ENCODE measurements at regions not wholly inside any gene's neighbourhood (a gene's known extent, or its start where the extent isn't known, plus 50 kb on each side); places are given as distances from the start of the nearest gene placed in this dataset.

GRCh38 chr11:115884800-115885534, 380.8 kb upstream of the CADM1 start:
- TF ChIP-seq, protein P1, sequence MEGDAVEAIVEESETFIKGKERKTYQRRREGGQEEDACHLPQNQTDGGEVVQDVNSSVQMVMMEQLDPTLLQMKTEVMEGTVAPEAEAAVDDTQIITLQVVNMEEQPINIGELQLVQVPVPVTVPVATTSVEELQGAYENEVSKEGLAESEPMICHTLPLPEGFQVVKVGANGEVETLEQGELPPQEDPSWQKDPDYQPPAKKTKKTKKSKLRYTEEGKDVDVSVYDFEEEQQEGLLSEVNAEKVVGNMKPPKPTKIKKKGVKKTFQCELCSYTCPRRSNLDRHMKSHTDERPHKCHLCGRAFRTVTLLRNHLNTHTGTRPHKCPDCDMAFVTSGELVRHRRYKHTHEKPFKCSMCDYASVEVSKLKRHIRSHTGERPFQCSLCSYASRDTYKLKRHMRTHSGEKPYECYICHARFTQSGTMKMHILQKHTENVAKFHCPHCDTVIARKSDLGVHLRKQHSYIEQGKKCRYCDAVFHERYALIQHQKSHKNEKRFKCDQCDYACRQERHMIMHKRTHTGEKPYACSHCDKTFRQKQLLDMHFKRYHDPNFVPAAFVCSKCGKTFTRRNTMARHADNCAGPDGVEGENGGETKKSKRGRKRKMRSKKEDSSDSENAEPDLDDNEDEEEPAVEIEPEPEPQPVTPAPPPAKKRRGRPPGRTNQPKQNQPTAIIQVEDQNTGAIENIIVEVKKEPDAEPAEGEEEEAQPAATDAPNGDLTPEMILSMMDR (IDR thresholded peaks at IDR 0.05): no peak
- DNase-seq: no peak

GRCh38 chr11:115874843-115875242, 370.6 kb upstream of the CADM1 start:
- intact Hi-C loops (cut with DNase I; ENCODE audit: low total_unique reads): no loop called here
- no peak for DNase-seq
- TF ChIP-seq, protein P1 (IDR thresholded peaks at IDR 0.05): no peak
- Histone ChIP-seq H3K36me3 (no peaks in the 10 kb centered on the region), H3K27ac (no peak overlapping the region), H3K4me1 (no peaks in the 10 kb centered on the region), H3K9me3 (peaks cover 0 to 3% (median 0%) of the 10 kb centered on the region in 3 donors), H3K4me3 (no peak overlapping the region), H3K27me3 (no peaks in the 10 kb centered on the region)

More at GRCh38 chr11:115884800-115885534, 380.8 kb upstream of the CADM1 start:
- no peaks in the 10 kb centered on the region for H3K4me1 ChIP-seq
- peaks cover 0 to 2% of the 10 kb centered on the region in 2 donors for H3K27me3 ChIP-seq
- no peak overlapping the region for H3K4me3 ChIP-seq
- H3K36me3 ChIP-seq: no peaks in the 10 kb centered on the region
- H3K9me3 ChIP-seq: peaks cover 0 to 11% (median 10%) of the 10 kb centered on the region in 3 donors
- no peak overlapping the region for H3K27ac ChIP-seq
- intact Hi-C loops (cut with DNase I; ENCODE audit: low total_unique reads): no loop called here

DNA sequence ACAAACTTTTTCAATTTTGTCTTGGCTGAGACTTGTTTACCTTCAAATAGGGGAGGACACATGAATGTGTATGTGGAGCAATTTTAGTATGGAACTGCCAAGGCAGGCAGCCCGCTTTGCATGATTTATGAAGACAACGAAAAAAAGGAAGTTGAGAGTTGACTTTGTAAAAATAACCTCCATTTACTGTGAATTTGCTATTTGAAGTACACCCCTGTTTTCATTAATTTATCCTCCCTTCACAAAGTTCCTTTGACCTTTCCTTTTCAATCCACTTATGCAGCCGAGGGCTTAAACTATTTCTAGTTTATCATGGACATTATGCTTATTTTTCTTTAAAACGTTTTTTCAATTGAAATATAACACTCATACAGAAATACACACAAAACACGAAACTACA, 369.6 kb upstream of the CADM1 start:
- TF ChIP-seq, protein P1 (IDR thresholded peaks at IDR 0.05): no peak
- no peak overlapping the region for H3K27ac ChIP-seq
- no peak for DNase-seq
- intact Hi-C loops (cut with DNase I; ENCODE audit: low total_unique reads): no loop called here
- H3K4me3 ChIP-seq: no peak overlapping the region
- H3K36me3 ChIP-seq: no peaks in the 10 kb centered on the region
- H3K27me3 ChIP-seq: no peaks in the 10 kb centered on the region
- peaks cover 0 to 11% (median 0%) of the 10 kb centered on the region in 3 donors for H3K9me3 ChIP-seq
- H3K4me1 ChIP-seq: no peaks in the 10 kb centered on the region

- H3K27me3 ChIP-seq: no peaks in the 10 kb centered on the region
- no peak for DNase-seq
- TF ChIP-seq, protein P1 (IDR thresholded peaks at IDR 0.05): no peak
- H3K9me3 ChIP-seq: peaks cover 0 to 11% (median 0%) of the 10 kb centered on the region in 3 donors
- no peak overlapping the region for H3K27ac ChIP-seq
- H3K36me3 ChIP-seq: no peaks in the 10 kb centered on the region
- H3K4me1 ChIP-seq: no peaks in the 10 kb centered on the region
- no peak overlapping the region for H3K4me3 ChIP-seq
- intact Hi-C loops (cut with DNase I; ENCODE audit: low total_unique reads): no loop called here
Observed at GRCh38 chr11:115872416-115872815, 368.2 kb upstream of the CADM1 start.

DNA sequence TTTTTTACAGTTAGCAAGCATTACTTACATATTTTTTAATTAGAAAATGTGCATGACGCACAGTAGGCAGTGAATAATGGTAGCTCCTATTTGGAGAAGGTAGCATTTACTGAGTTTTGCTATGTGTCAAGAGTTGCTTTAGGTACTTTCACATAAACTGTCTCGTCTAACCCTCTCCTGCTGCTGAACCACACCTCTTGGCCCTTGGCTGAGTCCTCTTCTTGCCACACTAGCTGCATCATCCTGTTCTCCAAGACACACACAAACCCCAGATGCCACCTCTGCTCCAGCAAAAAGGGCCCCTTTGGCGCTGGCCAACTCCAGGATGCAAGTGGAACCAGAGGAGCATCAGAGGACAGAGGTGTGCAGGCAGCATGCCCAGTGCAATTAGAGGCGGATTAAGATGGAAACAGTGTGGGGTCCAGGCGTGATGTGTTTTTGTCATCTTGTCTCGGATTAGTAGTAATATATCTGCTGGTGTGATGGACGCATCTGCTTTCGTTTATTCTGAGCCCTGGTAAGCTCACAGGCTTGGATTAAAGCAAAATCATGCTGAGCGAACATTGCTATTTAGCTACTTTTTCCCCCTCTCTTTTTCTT, 367.0 kb upstream of the CADM1 start:
- intact Hi-C loops (cut with DNase I; ENCODE audit: low total_unique reads): no loop called here
- Histone ChIP-seq H3K27me3 (no peaks in the 10 kb centered on the region), H3K4me1 (no peaks in the 10 kb centered on the region), H3K9me3 (peaks cover 0 to 11% (median 0%) of the 10 kb centered on the region in 3 donors), H3K27ac (no peak overlapping the region), H3K4me3 (no peak overlapping the region), H3K36me3 (no peaks in the 10 kb centered on the region)
- DNase-seq: no peak
- TF ChIP-seq, protein P1 (IDR thresholded peaks at IDR 0.05): no peak
